ENCODE measurements at regions not wholly inside any gene's neighbourhood (a gene's known extent, or its start where the extent isn't known, plus 50 kb on each side); places are given as distances from the start of the nearest gene placed in this dataset.
"Not testable (repeated sequence)": the region's sequence is repeated elsewhere in the genome, so short reads cannot be mapped to it uniquely, and the experiment has no call there.

- H3K27ac Mint-ChIP-seq (ENCODE audit: unreplicated experiment): no peak overlapping the region
- no peaks in the 10 kb centered on the region for H3K27me3 Mint-ChIP-seq (ENCODE audit: low read depth)
- peaks cover 2% of the 10 kb centered on the region for H3K9me3 Mint-ChIP-seq
- no peak for TF ChIP-seq CTCF (conservative IDR thresholded peaks at IDR 0.05)
- DNase-seq (ENCODE audit: low read depth, low spot score): no peak
- H3K4me1 Mint-ChIP-seq: no peaks in the 10 kb centered on the region
- H3K36me3 Mint-ChIP-seq (ENCODE audit: low read depth): no peaks in the 10 kb centered on the region
- H3K4me3 Mint-ChIP-seq: no peak overlapping the region
These were observed 369.7 kb upstream of the RGS18 start for GRCh38 chr1:191788551-191788950.

GRCh38 chr1:191798178-191798577, 360.1 kb upstream of the RGS18 start:
- Mint-ChIP-seq H3K4me1 (no peaks in the 10 kb centered on the region), H3K27ac (ENCODE audit: unreplicated experiment) (no peak overlapping the region), H3K4me3 (no peak overlapping the region), H3K9me3 (no peaks in the 10 kb centered on the region), H3K27me3 (ENCODE audit: low read depth) (no peaks in the 10 kb centered on the region), H3K36me3 (ENCODE audit: low read depth) (no peaks in the 10 kb centered on the region)
- DNase-seq (ENCODE audit: low read depth, low spot score): no peak
- TF ChIP-seq CTCF (conservative IDR thresholded peaks at IDR 0.05): no peak

- H3K4me1 Mint-ChIP-seq: no peaks in the 10 kb centered on the region
These were observed 354.0 kb upstream of the RGS18 start for GRCh38 chr1:191804311-191804710.

GRCh38 chr1:191813593-191813992, 344.7 kb upstream of the RGS18 start:
- H3K36me3 Mint-ChIP-seq (ENCODE audit: low read depth); H3K4me3 Mint-ChIP-seq; H3K27me3 Mint-ChIP-seq (ENCODE audit: low read depth); DNase-seq (ENCODE audit: low read depth, low spot score); H3K27ac Mint-ChIP-seq (ENCODE audit: unreplicated experiment); H3K4me1 Mint-ChIP-seq: not testable (repeated sequence)
- H3K9me3 Mint-ChIP-seq: peaks cover 16% of the 10 kb centered on the region

More at GRCh38 chr1:191804311-191804710, 354.0 kb upstream of the RGS18 start:
- Mint-ChIP-seq H3K4me3 (no peak overlapping the region), H3K27ac (ENCODE audit: unreplicated experiment) (no peak overlapping the region), H3K36me3 (ENCODE audit: low read depth) (no peaks in the 10 kb centered on the region), H3K9me3 (no peaks in the 10 kb centered on the region), H3K27me3 (ENCODE audit: low read depth) (no peaks in the 10 kb centered on the region)
- no peak for DNase-seq (ENCODE audit: low read depth, low spot score)
- no peak for TF ChIP-seq CTCF (conservative IDR thresholded peaks at IDR 0.05)

- Mint-ChIP-seq H3K4me1 (no peaks in the 10 kb centered on the region), H3K4me3 (no peak overlapping the region), H3K36me3 (ENCODE audit: low read depth) (no peaks in the 10 kb centered on the region), H3K27me3 (ENCODE audit: low read depth) (no peaks in the 10 kb centered on the region), H3K27ac (ENCODE audit: unreplicated experiment) (no peak overlapping the region), H3K9me3 (peaks cover 10% of the 10 kb centered on the region)
- TF ChIP-seq CTCF (conservative IDR thresholded peaks at IDR 0.05): no peak
- no peak for DNase-seq (ENCODE audit: low read depth, low spot score)
These were observed 340.1 kb upstream of the RGS18 start for GRCh38 chr1:191818198-191818597.

GRCh38 chr1:191831572-191831971, 326.7 kb upstream of the RGS18 start:
- no peak for DNase-seq (ENCODE audit: low read depth, low spot score)
- no peak overlapping the region for H3K4me3 Mint-ChIP-seq
- H3K27me3 Mint-ChIP-seq (ENCODE audit: low read depth): no peaks in the 10 kb centered on the region
- peaks cover 2% of the 10 kb centered on the region for H3K9me3 Mint-ChIP-seq
- no peaks in the 10 kb centered on the region for H3K36me3 Mint-ChIP-seq (ENCODE audit: low read depth)
- H3K27ac Mint-ChIP-seq (ENCODE audit: unreplicated experiment): no peak overlapping the region
- no peaks in the 10 kb centered on the region for H3K4me1 Mint-ChIP-seq
- no peak for TF ChIP-seq CTCF (conservative IDR thresholded peaks at IDR 0.05)

Data from neural crest cell (in vitro differentiated cells).